D341Med (cell line): ENCODE measurements at regions not wholly inside any gene's neighbourhood (a gene's known extent, or its start where the extent isn't known, plus 50 kb on each side); places are given as distances from the start of the nearest gene placed in this dataset.
"Not testable (repeated sequence)": the region's sequence is repeated elsewhere in the genome, so short reads cannot be mapped to it uniquely, and the experiment has no call there.

Experiments used
- DNase-seq: peaks from one replicate; pipeline ENCODE4 v3.0.0; 2012; ENCODE audit warnings: low spot score

DNA sequence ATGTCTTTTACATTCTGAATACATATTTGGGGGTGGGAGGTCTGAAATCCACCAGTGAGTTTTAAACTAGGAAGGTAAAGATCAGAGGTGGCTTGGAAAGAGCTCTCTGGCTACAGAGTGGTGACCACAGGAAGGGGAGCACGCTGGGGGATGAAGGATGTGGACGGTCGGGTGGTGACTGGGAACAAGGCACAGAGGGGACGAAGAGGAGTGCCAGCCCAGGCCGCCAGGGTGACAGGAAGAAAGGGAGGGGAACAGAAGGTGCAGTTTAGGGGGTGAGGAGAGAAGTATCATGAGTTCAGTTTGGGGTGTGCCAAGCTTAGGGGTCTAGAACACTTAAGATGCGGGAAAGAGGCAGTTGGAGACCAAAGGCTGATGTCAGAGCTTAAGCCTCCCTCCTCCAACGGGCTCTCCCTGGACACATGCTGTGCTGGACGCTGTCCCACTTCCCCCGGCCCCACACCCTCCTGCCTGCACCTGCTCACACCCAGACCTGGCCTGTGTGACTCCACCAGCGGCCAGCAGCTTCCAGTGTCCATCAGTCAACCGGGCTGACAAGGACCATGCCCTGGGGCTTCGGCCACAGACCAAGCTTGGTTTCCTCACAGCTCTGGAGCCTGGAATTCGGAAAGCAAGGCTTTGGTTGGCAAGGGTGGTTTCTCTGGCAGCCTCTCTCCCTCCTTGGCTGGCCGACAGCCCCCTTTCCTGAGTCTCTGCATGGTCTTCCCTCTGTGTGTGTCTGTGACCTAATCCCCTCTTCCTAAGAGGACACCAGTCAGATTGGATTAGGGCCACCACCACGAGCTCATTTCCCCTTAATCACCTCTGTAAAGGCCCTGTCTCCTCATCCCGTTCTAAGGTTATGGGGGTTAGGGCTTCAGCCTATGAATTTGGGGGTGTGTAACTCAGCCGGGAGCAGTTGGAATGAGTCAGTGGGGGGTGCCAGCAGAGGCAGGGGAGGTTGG, 120.4 kb upstream of the IQSEC1 start:
- DNase-seq, result no peak

DNA sequence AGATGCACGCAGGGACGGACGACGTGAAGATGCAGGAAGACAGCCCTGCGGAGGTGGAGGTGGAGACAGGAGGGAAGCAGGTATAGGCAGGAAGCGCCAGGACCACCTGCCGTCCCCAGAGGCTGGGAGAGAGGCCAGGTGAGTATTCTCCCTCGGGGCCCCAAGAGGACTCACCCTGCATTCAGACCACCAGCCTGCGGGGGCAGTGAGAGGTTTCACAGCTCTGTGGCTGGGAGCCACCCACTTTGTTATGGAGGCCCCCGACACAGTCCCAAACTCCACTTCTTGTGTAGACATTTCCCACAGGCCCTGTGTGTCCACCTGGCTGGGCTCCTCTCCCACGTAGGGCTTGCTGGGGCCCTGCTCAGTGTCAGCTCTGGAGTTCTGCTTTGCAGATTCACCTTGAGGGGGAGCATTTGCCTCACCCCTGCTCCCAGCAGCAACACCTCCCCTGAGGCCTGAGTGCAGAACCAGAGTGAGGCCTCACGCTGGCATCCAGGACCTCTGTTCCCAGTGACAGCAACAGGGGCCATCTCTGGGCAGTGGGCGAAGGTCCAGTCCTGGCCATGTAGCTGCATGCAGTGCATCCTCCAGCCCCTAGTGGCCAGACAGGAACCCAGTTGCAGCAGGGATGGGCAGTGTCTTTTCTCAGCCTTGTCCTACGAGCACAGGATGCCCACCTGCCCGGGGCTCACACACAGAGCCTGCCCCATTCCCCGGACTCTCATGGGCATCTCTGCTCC, 119.4 kb upstream of the IQSEC1 start:
- DNase-seq, result no peak

DNA sequence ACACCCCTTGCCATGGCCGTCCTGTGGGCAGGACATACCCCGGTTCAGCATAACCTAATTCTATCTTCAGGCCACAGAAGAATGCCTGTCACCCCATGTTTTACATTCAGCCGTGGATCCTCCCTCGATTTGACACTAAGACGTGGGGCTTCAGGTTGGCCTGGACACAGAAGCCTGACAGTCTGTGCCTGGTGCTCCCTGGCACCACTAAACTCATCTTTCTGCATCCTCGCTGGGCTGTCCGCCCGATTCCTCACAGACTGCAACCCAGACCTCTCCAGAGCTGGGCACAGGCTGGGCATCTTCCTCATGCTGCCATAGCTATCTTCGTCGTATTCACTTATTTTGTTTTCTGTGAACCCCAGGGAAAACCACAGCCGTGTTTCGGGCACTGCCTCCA, 117.8 kb upstream of the IQSEC1 start:
- no peak for DNase-seq

DNA sequence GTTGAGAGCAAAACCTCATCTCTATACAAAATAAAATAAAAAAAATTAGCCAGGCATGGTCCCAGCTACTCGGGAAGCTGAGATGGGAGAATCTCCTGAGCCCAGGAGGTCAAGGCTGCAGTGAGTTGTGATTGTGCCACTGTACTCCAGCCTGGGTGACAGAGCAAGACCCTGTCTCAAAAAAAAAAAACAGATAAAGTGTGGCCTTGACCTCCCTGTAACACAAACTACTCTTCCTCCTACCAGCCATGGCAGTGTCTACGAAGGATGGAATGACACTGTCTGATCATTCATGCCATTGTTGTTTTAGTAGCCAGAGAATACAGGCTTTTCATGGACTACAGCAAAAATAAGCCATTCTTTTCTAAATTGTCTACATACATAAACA, 117.1 kb upstream of the IQSEC1 start:
- DNase-seq, result no peak

DNA sequence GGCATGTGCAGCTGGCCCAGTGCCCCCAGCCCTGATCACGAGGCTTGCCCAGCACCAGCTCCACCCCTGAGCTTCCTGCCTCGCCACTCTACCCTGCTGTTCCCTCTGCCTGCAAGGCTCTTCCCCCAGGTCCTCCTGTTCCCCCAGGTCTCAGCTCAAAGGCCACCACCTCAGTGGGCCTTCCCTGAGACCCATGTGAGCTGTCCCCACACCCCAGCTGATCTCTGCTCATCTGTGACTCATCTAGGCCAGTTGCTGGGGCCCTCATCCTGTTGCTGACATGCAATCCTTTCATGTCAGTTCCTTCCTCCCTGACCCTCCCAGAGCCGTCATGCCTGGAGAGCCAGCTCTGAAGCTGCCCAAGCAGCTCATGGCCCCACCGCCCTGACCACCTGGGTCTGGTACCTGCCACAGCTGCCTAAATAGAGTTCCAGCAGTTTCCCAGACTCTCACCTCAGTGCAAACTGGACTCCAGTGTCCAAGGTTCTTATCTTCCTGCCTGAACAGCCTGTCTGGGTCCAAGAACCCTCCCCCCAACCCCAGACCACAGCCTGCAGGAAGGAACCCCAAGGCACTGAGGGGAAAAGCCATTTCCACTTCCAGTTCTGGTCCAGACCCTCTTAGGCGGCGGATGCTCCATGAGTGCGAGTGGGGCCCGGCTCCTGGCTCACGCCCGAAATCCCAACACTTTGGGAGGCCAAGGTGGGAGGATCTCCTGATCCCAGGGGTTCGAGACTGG, 116.6 kb upstream of the IQSEC1 start:
- DNase-seq, result no peak

DNA sequence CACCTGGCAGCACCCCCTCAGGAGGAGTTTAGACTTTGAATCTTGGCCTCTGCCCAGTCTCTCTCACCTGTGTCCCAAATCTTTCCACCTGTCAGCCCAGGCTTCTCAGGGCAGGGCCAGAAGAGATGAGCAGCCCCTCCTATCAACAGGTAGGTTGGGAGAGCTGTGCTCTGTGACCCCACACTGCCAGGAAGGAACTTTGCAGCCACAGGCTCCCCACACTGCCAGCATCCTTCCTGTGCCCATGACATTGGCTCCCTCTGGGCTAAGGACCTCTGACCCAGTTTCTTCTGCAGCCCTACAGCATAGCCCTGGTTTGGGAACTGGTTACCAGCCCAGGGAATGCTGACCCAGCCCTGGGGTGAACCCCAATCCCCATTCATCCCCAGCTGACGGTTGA, 115.7 kb upstream of the IQSEC1 start:
- DNase-seq, result no peak

DNA sequence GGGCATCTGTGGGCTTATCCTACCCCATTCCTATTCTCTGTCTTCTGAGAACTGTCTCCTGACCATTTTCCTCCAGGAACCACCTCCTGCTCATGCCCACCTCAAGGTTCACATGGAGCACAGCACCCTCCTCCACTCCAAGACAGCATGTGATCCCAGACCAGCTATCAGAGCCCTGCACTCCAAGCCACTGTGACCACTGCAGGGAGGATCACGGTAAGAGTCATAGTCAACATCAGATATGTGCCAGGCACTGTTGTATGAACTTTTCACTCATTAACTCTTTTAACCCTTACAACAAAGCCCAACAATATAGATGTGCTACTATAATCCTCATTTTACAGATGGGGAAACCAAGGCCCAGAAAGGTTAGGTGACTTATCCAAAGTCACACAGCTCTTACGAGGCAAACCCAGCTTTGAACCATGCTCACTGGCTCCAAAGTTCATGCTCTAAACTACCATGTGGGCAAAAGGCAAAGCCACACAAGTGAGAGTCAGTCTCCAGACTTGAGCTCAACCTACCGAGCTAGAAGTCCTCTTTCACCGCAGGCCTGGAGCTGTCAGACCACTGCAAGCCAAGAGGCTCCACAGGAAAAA, 115.1 kb upstream of the IQSEC1 start:
- DNase-seq, result no peak

DNA sequence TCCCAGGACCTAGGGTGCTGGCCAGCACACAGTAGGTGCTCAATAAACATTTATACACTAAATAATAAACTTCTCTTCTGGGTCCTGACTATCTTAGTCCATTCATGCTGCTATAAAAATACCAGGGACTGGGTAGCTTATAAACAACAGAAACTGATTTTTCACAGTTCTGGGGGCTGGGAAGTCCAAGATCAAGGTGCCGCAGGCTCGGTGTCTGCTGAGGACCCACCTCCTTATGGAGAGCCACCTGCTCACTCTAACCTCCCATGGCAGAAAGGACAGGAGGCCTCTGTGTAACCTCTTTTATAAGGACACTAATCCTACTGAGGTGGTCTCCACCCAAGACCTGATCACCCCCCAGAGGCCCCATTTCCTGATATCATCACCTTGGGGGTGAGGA, 114.4 kb upstream of the IQSEC1 start:
- DNase-seq, result no peak

DNA sequence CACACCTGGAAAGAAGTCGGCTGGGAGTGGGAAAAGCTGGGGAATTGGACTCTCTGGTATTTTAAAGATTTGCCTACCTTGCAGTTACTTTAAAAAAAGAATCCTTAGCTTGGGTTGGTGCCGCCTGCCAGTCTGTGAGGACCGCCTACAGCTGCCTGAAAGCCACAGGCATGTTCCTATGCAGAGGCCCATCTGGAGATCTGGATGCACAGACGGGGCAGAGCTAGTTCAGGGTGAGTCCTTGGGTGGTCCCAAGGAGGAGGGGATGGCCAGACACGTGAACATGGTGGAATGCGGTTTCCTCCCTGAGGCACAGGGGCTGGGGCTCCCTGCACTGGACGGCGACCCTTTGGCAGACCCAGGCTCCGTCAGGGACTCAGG, 113.2 kb upstream of the IQSEC1 start:
- DNase-seq, result no peak

DNA sequence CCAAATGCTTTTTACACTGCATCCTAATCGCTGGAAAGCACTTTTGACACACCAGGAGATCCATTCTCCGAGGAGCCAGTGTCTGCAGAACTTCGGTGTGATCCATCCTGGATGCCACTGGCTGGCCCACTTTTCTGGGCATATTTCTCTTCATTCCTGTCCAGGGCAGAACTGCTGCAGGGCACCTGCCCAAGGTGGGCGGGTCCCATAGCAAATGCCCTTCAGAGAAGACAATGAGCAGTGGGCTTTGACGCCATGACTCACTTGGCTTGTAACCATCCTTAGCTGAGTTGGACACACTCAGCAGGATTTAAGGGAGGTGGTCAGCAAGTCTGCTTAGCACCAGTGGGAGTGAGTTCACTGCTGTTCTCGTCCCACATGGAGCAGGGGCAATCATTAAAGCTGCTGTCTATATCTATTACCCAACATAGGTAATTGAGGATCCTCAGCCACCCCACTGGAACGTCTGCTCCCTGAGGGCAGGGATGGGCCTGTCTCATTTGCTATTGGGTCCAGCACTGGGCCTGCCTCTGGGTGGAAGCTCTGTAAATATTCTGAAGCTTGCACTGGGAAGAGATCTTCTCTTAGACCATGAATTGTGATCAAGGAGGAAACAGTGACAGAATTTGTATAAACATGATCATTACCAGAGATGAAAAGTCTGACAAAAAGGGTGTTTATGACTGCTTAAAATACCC, 112.7 kb upstream of the IQSEC1 start:
- no peak for DNase-seq

DNA sequence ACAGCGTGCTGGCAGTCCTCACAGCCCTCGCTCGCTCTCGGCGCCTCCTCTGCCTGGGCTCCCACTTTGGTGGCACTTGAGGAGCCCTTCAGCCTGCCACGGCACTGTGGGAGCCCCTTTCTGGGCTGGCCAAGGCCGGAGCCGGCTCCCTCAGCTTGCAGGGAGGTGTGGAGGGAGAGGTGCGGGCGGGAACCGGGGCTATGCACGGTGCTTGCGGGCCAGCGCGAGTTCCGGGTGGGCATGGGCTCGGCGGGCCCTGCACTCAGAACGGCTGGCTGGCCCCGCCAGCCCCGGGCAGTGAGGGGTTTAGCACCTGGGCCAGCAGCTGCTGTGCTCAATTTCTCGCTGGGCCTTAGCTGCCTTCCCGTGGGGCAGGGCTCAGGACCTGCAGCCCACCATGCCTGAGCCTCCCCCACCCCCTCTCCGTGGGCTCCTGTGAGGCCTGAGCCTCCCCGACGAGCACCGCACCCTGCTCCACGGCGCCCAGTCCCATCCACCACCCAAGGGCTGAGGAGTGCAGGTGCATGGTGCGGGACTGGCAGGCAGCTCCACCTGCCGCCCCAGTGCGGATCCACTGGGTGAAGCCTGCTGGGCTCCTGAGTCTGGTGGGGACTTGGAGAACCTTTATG, 106.5 kb upstream of the IQSEC1 start:
- DNase-seq, result not testable (repeated sequence)

DNA sequence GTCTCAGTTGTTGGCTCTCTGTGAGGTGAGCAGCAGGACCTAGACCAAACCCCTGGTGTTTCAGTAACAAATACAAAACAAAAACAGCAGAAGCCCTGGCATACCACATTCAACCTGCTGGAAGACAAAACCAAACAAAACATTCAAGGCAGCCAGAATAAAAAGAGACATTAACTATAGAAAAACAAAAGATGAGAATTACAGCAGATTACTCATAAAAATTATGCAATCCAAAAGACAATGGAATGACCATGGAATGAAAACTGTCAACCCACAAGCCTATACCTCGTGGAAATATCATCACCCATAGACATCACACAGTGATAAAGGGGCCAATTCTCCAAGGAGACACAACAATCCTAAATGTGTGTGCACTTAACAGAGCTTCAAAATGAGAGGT, 106.0 kb upstream of the IQSEC1 start:
- DNase-seq, result no peak

DNA sequence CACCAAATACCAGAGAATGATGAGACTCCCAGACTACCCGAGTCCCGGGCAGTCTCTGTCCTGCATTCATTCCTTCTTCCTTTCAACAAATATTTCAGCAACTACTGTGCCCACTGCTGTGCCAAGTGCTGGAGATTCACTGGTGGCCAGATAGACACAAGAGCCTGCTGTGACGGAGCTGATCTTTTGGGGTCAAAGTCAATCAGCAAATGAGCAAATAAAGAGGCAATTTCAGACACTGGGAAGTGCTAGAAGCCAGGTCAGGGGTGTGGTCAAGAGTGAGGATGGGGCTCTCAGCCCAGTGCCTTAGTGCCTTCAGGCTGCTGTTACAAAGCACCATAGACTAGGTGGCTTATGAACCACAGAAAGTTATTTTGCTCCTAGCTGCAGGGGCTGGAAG, 104.9 kb upstream of the IQSEC1 start:
- no peak for DNase-seq

DNA sequence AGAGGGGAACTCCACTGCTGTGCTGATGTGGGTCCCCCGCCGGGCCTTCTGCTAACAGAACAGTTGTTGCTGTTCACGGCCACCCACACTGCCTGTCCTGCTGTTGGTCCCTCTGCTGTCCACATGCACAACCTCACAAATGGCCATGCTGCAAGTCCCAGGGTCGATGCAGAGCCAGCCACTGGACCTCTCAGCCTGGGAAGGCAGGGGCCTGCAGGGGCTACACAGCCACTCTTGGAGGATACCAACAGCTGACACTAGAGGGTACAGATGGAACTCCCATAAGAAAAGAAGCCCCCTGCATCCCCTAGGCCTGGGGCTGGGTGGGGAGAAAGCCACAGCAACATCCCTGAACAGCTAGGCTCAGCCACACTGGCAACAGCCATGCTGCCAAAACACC, 104.4 kb upstream of the IQSEC1 start:
- DNase-seq, result no peak

DNA sequence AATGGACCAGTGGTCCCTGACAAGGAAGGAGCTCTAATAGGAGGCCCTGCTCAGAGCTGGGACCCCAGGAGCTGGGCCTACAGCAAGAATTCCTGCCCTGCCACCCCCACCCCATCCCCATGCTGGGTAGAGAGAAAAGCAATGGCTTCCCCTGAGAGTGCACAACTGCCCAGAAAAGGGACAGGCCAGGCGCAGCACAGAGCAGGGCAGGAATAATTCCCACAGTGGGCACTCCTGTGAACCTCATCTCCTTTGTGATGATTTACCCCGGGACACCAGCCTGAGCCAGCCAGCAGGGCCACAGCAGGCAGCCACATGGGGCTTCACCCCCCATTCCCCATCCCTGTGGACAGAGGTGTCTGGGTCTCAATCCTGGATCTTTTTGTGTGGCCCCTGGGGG, 104.0 kb upstream of the IQSEC1 start:
- no peak for DNase-seq

DNA sequence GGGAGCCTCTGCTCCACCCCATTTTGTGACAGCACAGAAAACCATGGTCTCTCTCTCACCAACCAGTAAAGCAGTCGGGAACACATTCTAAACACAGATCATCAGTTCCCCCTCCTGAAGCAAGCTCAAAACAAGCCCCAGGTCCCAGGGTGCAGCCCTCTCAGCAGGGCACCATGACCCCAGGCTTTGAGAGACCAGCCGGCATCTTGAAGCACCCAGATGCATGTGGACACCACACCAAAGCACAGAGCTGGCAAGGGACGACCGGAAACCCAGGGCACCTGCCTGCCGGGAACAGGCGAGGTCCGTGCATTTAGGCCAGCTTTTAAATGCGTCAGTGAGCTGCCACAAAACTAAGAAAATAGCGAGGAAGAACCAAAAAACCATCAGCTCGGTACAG, 103.2 kb upstream of the IQSEC1 start:
- no peak for DNase-seq

DNA sequence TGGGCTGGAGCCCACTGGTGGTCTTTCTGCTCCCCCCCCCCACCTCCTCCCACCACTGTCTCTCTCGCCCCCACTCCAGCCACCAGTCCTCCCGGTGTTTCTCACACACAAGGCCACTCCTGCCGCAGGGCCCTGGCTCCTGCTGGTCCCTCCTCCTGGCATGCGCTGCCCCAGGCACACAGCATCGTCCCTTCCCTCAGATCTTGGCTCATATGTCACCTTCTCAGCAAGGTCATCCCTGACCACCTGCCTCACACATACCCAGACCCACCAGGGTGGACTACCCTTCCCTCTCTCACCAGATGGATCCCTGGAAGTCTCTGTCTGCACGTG, 101.5 kb upstream of the IQSEC1 start:
- DNase-seq, result no peak

DNA sequence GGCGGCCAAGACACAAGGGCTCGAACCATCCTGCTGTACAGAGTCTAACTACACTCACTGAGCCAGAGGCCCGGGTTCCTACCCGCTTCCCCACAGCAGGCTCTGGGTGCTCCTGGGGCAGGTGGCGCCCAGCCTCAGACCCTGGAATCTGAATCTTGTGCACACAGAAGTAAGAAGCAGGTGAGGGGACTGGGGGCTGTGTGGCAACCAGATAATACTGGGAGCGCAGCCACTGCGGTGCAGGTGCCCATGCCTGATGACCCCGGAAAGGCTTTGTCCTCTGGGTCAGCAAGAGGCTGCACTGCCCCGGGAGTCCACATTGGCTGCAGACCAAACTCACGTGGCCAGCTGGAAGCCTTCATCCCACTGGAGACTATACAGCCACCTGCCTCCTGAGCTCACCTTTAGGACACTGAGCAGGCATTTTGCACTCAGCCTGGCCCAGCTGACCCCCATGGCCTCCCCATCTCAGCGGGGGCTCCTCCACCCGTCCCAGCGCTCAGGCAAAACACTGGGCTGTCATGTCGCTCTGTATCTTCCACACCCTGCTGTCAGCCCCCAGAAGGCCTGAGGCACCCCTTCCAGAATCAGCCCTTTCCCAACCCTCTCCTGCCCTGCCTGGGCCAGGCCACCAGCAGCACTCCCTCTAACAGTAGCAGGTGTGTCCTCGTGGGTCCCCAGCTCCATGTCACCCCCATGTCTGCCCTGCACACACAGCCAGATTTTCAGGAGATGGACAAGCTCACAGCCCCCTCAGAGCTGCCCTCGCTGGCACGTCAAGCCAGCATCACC, 101.0 kb upstream of the IQSEC1 start:
- DNase-seq, result no peak

DNA sequence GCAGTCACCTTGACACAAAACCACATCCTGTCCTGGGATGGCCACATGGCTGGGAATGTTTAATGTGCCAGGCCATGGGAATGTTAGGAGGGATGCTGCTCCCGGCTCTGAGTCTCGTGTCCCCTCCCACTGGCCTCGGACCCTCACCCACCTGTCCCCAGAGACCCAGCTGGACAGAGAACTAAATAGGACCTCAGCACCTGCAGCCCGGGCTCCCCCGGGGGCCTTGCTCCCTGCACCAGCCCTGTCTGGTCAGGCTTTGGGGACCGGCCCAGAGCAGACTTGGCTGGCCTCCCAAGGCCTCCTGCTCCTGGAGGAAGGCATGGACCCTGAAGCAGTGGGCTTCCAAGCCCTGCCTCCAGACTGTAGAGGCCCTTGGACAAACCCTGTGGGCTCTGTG, 100.0 kb upstream of the IQSEC1 start:
- DNase-seq, result no peak

DNA sequence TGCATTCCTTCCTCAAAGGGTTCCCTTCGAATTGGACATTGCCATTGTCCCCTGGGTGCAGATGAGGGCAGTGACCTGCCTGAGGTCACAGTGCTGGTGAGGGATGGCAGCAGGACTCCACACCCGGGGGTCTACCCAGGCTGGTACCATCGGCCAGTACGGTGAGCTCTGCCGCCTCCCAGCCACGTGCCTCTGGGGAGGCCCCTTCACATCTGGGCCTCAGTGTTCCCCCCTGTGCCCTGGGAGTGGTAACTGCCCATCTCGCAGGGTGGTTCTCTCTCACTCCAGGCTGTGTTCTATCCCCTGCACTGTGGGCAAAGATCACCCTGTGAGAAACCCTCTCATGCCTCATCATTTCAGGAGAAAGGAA, 99.4 kb upstream of the IQSEC1 start:
- DNase-seq, result no peak
